GM18873 (cell line): ENCODE measurements at regions not wholly inside any gene's neighbourhood (a gene's known extent, or its start where the extent isn't known, plus 50 kb on each side); places are given as distances from the start of the nearest gene placed in this dataset.

Experiments used
- ATAC-seq: cut with Tn5 transposase; IDR thresholded peaks from one replicate; pipeline ENCODE4 v1.9.1; 2021; ENCODE audit warnings: mild to moderate bottlenecking, moderate library complexity, moderate number of reproducible peaks; ENCODE audit not compliant: unreplicated experiment, low FRiP score

DNA sequence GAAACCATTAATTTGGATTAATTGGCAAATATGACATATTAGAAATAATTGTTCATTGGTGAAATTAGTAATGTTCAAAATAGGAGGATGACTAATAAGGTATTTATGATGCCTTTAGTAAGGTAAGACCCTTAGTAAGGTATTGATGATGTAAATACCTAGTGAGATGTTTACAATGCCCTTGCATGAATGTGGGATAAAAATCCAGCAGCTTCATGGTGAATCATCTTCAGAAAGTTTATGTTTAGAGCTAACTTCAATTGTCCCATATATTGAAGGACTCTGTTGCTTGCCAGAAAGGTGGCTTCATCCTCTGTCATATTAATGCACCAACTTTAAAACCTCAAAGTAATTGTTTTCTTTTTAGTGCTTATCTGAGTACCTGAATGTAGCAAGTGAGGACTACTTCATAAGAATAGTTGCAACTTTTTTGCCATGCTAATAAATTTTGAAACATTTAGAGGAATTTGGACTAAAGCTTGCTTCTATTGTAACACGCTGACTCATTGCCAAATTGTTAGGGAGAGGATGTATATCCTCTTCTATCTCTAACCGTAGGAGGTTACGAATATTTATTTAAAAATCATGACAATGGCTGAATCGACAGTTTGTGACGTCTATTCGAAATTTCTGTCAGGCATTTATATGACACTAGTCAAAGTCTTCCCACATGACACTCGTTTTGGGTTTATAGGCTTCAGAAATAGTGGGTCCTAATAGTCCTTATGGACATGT lies 174.1 kb upstream of the HS3ST1 start:
- ATAC-seq, result no peak

DNA sequence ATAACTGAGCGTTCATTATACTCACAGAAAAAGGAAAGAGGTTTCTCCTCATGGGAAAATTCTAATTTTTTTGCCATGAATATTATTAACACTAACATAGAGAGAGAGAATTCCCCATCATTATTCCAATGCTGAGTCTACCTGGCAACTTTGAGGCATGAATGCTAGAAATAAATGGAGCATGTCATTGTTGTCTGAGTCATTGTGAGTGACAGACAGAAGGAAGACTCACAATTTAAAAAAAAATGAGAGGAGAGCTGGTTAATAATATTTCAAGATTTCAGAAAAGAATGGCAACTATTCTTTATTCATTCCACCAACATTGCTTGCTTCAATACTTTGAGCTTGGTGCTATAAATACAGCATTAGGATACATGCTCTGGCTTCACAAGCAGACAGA lies 170.4 kb upstream of the HS3ST1 start:
- no peak for ATAC-seq

DNA sequence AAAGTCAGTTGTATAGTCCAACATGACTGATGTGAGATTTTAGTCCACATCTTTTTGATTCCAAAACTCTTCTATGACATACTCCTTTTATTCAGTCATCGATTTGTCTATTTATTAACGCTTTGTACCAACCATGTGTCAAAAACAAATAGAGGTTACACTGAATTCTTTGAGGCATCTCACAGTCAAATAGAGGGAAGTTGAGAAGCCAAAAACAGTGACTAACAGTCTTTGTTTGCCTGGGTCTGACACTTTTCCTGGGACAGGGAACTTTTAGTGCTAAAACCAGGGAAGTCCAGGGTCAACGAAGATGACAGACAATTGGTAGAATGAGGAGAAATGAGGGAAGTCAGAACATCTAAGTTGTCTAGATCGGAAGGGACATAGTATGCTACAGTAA lies 169.9 kb upstream of the HS3ST1 start:
- no peak for ATAC-seq

DNA sequence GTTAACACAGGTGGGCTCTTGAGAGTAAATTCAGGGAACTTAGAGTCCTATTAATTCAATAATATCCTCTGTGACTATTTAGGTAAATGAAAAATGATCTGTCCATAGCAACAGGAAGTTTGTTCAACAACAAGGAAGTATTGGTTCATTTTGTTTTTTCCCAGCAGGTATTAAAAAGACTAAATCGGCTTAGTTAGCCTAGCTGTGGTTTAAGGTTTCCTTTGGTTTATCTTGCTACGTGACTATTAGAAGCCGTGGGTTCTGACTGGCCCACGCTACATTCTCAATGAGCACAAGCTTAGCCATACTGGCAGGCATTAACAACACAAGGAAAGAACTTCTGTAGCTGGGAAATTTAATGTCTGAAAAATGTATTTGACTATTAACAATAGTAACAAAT lies 168.8 kb upstream of the HS3ST1 start:
- no peak for ATAC-seq

DNA sequence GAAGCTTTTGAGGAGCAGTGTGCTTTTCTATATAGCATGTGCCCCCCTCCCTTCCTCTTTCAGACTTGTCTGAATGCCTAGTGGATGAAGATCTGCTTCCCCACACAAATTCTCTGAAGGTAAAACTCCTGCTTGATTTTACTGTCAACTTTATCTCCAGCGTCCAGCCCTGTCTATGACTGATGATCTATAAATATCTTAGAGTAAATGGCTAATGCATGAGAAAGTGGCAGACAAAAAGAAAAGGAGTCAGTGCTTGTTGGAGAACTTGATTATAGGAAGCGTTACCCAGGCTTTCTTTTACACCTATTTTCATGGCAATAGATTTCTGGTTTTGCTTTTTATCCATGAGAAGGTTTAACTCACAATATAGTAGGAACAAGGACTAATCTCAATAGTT lies 168.3 kb upstream of the HS3ST1 start:
- no peak for ATAC-seq

DNA sequence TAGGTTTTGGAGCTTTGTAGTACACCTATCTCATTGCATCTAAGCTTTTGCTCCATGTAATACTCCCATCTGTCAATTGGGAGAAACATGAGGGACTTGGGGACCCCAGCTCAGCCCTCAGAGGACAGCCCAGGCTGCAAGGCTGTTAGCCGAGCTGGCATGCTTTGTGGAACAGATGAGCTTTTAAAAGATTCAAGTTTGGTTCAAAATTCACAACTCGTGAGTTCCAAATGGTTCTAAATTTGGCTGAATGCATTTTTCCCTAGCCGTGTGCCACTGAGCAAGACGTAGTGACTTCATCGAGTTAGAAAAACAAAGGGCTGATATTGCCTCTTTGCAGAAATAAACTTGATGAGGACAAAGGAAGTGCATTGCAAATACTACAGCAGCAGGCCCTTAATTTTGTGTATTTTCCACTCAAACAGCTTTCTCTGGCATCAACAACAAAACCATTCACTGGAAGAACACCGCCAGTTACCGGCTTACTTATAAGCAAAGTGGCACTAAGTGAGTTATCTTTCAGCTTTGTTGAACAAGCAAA lies 165.0 kb upstream of the HS3ST1 start:
- ATAC-seq, result no peak

DNA sequence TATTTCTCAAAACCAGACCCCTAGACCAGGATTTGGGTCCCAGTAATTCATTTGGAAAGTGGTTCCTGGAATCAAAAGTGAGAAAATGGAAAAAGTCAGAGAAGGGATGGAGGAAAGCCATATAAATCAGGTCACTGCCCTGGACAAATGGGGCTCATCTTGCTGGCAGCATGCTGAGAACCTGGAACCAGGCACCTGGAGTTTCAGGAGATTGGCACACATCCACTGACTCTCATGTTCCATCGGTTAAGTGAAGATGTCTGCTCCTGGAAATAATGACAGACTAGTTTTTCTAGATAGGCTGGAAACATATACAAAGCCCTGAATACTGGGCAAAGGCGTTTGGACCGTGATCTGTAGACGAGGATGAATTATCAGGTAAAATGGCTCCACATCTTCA lies 163.6 kb upstream of the HS3ST1 start:
- no peak for ATAC-seq

DNA sequence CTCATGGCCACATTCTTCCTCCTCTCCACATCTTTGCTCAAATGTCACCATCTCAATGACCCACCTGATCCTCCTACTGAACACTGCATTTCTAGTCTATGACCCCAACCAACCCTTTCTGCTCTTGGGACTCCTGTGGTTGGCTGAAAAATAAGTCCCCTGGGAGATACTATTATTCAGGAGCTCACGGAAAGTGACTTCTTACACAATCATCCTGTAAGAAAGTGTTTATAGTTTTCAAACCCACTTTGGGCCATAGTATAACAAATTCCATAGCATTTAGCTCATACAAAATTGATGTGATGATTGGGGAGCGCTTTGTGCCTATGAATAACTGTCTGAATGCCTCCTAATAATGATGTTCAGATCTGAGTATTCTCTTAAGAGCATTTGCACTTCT lies 161.4 kb upstream of the HS3ST1 start:
- ATAC-seq, result no peak

DNA sequence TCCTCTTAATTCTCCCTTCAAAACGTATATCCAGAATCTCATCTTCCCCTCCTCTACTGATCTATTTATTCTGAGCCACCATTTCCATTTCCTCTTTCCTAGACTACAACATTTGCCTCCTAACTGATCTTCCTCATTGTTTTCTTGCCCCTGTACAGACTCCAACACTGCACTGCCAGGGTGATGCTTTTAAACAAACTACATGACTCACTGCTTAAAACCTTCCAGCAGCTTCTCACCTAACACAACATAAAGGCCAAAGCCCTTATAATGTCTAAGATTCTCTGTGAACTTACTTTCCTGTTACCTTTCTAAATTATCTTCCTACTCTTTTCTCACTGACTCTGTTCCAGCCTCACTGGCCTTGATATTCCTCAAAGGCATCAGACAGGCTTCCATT lies 161.0 kb upstream of the HS3ST1 start:
- ATAC-seq, result no peak

DNA sequence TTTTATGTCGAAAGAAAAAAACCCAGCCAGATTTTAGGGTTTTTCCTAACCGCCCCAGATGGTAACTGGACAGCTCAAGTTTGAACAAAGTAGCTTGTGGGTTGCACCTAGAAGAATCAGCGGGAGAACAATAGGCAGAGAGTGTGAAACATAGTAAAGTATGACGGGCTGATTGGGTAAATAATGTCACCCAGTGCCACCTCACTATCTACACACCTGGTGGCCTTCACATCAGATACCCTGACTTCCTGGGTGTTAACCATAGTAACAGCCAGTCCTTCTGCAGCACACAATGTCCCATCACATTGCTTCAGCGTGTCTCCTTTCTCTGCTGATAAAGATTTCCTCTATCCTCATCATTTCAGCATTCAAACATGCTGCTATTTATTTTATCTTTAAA lies 159.1 kb upstream of the HS3ST1 start:
- no peak for ATAC-seq

DNA sequence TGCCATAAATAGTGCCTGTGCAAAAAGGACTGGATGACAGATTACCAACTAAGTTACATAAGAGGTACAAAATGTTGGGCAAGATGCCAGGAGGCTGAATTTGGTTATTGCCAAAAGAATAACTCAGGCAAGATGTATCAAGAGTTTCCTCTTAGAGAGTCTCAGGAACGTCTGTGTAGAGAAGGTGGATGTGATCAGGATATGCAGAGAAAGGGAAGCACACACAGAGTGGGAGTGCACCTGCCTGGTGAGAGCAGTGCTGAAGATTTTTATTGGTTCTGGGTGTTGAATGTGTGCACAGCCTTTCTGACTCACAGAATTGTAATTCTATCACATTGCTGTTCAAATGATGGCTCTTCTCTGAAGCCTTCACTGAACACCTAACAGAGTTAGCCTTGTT lies 156.8 kb upstream of the HS3ST1 start:
- no peak for ATAC-seq

DNA sequence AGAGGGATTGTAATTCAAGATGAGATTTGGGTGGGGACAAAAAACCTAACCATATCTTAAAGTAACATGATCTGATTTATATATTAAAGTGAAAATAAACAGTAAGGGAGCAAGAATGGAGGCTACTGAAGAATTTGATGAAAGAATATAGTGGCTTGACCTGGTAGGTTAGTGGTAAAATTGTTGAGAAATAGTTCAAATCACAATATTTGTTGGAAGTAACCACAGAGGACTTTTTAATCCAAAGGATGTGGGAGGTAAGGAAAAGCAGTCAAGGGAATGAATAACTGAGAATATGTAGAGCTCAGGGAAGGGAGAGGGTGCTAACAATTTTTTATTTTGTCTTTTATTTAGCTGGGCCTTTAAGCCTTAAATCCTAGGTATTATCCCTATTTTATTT lies 139.8 kb upstream of the HS3ST1 start:
- no peak for ATAC-seq

DNA sequence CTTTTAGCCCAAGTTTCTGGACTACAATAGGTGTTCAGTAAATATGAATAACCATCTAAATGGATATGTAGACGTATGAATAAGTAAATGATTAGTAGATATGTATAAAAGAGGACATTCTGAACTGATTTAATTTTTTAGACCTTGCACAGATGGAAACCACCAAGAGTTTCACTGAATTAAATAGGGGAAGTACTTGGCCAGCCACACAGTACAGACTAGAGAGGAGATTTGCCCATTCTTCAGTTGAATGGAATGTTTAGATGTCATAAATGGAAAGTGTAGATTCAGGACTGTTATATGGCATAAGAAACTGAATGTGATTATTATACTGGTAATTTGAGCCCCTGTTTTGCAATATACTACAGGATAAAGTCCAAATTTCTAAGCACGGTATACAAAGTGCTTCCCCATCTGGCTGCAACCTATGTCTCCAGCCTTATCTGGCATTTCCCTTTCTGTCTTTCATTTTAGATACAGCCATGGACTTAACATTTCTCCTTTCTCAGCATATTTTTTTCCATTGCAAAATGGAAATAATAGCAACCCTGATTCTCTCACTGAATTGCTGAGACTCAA lies 137.8 kb upstream of the HS3ST1 start:
- ATAC-seq, result peak; percentile 80

DNA sequence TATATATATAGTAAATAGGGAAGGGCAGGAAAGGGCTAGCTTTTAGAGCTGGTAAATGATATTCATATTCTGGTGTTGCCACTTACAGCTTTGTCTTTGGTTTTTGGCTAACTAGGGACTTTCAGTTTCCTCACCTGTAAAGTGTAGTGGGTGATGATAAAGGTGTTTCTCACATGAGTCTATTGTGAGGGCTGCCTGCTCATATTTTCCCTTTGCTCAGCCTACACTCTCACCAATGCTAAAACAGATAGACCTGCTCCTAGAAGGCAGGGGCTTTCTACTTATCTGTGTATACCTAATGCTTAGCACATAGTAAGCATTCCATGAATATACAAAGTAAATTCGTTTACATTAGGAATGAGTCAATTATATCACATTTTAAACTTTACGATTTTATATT lies 137.2 kb upstream of the HS3ST1 start:
- ATAC-seq, result no peak

DNA sequence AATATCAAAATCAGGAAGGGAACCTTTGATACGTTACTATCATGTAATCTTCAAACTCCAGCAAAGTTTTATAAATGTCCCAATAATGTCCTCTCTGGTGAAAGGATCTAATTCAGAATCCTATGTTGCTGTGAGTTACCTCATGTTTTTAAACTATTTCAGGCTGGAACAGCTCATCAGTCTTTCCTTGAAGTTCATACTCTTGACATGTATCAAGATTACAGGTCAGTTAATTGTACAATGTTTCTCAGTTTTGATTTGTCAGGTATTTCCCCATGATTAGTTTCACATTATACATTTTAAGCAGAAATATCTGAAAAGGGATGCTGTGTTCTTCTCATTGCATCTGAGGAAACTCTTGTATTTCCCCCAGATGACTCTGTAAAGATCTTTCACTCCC lies 136.5 kb upstream of the HS3ST1 start:
- ATAC-seq, result no peak

DNA sequence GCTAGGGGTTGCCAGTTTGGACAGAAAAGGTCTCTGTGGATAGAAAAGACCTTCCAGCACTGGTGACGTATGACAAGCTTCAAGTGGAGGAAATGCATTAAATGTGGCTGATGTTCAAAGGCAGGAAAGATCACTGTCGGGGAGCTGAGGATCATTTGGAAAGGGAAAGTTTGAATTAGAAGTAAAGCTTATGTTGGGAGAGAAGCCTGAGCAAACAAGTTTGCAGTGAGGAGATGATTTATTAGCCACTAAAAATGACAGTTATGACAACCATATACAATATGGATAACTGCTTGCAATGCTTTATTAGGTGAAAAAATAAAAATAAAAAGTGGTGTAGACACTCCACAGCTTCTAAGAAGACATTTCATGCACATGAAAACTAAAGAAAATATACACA lies 135.3 kb upstream of the HS3ST1 start:
- no peak for ATAC-seq

DNA sequence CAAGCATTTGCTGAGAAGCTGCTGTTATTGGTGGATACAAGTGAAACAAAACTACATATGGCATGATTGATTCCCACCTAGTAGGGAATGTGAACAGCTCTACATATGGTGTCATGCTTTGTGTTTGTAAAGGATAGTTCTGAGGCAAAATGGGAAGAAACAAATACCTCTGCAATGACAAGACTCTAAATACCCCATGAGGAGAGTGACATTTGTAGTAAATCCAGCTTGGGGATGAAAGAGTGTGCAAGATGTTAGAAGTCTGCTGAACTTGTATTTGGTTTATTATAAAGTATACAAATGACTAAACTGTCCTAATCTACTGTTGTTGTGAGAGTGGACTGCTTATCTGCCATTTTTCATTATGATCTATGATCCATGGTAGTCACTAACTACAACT lies 120.8 kb upstream of the HS3ST1 start:
- no peak for ATAC-seq

DNA sequence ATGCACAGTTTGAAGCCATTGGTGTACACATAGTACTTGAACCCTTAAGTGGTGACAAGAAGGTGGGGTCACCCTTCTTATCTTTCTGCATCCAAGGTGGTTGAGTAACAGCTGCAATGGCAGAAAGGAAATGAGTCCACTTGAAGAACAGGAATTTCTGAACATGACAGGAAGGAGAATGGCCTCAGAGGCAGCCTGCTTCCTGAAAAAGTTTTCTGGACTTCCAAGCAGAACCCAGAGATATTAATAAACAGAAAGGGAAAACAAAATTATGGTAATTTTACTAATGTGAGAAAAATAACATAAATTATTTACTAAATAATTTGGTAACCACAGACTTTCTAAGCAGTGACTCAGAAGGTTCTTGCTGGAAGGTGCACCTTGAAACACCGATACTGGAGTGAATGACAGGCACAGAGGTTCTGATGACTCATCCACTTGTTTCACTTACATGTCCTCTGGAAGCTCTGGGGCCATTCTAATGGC lies 119.9 kb upstream of the HS3ST1 start:
- ATAC-seq, result peak; percentile 93

DNA sequence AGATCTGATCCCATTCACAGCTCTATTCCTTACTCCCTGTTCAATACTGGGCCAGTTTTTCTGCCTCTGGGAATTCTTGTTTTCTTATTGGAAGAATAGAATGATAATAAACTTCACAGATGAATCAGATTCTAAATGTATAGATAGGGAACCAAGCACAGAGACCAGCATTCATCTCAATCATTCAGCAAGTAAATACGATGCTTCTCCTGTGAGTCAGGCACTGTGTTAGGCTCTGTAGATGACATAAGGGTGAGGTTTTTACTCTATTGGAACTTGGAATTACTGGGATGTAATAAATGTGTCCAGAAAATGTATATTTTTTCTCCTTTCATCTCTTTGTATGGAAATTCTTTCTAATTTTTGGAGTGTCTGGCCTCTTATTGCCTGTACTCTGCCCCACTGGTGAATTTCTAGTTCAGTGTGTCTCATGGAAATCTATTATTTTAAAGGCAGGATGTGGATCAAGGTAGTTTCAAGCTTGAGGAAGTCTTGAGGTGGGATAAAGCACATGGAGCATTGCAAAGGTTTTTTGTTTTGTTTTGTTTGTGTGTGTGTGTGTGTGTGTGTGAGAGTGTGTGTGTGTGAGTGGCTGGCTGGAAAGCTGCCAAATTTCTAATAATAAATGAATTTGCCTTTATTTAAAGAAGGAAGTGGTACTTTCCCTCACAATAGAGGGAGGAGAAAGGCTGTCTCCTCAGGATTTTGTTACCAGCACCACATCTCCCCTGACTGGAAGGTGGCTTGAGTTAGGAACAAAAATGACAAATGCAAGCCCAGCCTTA lies 117.9 kb upstream of the HS3ST1 start:
- ATAC-seq, result no peak

DNA sequence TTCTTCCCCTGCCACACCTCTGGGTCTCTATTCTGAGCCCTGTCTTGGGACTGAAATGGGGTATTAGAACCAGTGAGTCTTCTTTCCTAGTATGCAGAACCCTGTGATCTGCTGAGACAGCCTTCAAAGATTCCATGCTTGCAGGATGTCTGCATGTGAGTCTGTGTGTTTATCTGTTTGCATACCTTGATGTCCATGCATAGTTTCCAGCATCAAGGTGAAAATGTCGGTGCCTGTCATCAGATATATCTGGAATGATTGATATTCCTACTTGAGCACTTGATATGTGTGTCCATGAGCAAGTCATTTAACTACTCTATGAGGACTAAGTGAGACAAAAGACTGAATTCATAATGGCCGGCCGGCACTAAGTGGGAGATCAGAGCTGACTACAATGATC lies 117.0 kb upstream of the HS3ST1 start:
- no peak for ATAC-seq

DNA sequence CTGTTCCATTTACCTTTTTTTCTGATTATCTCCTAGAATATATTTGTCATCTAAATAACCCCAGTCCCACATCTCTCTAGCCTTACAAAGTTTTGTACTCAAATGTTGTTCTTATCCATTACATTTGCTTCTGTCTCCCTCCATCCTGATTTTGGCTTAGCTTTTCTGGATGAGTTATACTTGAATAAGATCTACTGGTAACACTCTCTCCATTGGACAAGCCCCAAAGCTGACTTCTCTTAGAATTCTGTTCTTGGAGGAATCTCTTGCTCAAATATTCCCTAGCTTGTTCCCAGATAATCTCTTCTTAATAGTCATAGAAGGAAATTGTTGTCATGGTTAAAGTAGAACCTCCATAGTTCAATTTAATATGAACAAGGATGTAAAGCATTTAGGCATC lies 115.5 kb upstream of the HS3ST1 start:
- ATAC-seq, result no peak
